Right hindlimb (tissue), 1 donor: ENCODE measurements at regions not wholly inside any gene's neighbourhood (a gene's known extent, or its start where the extent isn't known, plus 50 kb on each side); places are given as distances from the start of the nearest gene placed in this dataset.
"Not testable (repeated sequence)": the region's sequence is repeated elsewhere in the genome, so short reads cannot be mapped to it uniquely, and the experiment has no call there.

Experiments
- DNase-seq: peaks from one replicate; pipeline ENCODE4 v3.0.0-alpha.2; 2018

DNA sequence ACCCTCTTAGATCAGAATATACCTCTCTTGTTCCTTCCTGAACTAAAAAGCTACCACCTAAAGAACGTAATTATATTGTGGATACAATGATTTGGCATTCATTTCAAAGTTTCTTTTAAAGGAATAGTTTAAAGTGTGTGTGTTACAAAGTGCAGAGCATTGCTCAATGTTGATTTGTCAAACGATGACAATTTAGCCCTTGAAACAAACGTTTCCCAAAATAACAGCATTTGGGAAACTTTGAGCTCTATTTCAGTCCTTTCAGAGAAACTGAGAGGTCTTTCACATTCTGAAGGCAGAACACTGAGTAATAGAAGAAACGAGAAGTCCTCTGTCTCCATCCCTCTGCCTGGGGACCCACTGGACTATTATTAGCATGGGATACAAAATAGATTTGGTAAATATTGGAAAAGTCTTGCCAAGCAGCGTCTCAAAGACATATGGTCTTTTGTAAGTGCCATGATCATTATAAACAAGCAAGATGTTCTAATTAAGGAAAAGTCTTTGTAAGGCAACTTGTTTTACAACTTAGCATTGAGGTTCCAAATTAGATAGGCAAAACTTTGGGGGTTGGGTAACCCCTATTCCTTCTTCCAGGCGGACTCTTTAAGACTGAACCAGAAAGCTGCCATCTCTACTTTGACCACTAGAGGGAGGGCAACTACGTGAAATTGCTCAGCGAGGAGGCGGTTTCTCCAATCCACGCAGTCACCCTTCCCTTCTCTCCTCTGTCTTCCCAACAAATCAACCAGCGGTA lies 208.8 kb downstream of the RNF144B start:
- peak; percentile 67 for DNase-seq

DNA sequence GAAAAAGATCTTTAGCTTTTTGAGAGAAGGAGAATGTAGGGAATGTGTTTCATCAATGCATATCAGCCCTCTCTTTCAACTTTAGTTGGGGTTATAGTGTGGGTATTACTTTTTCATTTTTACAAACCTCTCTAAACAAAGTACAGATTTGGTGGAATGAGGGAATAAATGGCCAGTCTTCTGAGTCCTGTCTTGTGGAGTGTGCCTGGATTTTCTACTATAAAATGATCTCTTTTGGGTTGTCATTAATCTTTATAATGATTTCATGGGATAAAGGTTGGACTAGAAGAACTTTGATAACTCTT lies 209.3 kb downstream of the RNF144B start:
- no peak for DNase-seq

DNA sequence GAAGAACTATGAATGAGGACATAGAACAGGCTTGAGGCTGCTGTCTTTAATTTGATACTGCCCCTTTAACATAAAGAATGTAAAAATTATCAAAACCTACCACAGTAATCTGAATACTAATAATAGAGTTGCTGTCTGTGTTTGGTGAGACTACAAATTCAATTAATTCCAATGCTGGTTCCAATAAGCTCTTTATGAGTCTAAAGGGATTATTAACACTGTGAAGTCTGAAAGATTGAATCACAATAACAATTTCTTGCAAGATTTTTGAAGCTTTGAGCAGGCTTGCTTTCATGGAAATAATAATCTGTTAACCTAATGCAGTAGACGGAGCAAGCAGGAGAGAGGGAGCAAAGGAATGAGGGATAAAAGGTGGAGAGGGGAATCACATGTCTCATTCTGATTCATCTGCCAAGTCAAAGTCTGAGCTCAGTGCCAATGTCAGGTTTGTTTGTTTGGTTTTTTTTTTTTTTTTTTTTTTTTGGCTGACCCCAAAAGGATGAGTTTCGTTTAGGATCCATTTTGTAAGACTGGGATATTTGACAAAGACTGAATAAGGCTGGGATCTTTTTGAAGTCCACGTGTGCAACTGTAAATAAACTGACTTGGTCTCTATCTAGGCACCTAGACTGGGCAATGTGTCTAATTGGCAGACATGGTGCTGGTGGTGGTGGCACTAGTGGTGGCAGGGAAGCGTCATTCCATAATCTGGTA lies 211.6 kb downstream of the RNF144B start:
- no peak for DNase-seq

DNA sequence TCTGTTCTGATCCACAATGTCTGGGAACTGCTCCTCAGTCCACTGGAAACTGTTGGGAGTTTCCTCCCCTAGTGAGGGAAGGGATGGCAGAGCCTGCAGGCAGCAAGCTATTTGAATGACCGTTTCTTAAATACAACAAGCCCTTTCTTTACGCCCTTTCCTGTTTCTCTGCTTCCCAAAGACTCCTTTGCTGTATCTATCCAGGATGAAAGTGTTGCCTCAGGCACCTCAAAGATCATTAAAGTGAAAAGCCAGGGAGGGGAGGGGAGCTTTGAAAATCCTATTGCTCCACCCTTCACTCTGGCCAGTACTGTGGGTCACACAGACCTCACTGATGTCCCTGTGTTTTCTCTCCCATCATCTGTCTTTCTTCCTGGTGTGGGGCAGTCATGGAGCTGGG lies 213.1 kb downstream of the RNF144B start:
- DNase-seq: no peak

DNA sequence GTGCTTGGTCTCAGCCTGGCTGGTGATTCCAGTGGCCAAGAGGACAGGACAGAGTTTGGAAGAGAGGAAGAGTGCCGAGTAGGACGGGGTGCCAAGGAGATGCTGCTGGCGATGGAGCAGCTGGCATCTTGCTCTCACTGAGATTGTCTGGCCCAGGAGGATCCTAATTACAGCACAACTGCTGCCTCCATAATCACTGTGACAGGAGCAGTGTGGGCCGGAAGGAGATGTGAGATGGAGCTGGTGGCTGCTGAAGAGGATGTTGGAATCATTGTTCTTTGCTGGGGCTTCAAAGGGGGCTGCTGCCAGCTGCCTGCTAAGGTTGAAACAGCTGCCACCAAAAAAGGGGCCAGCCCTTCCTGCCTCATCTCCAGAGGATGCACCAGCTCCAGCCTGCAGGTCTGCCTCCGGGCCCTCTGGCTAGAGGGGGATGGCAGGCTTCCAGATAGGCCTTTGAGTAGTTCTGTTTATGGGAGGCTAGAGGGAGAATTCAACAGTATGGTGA lies 214.4 kb downstream of the RNF144B start:
- no peak for DNase-seq

DNA sequence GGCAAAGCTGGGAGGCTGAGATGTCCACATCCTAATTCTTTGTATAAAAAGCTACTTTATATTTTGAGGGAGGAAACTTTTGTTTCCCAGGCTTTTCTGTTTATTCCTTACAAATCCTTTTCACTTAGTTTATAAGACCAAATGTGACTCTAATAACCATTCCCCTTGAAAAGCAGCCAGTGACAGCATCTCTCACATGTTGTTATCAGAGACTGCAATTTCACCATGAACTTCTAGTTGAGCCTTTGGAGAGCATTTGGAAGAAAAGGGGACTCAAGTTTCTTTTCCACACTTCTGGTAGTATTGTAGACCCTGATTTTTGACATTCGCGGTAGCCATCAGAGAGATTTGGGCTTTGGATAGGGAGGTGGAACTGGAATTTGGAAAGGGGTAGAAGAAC lies 215.8 kb downstream of the RNF144B start:
- no peak for DNase-seq

DNA sequence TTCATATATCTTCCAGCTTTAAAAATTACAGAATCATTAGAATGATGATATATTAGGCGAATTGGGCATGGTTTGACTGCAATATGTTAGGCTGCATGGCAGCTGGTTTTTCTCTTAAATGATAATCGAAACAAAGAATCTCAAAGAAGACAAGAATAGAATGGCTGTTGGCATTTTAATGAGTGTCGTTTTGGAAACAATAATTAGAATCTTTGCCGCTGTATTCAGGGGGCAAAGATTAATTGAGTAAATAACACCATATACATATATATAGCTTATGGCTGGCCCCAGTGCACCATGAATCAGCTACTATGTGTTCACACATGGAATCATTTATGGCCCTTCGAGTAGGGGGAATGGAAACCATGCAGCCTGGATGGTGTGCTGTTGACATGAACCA lies 216.2 kb downstream of the RNF144B start:
- DNase-seq: no peak

DNA sequence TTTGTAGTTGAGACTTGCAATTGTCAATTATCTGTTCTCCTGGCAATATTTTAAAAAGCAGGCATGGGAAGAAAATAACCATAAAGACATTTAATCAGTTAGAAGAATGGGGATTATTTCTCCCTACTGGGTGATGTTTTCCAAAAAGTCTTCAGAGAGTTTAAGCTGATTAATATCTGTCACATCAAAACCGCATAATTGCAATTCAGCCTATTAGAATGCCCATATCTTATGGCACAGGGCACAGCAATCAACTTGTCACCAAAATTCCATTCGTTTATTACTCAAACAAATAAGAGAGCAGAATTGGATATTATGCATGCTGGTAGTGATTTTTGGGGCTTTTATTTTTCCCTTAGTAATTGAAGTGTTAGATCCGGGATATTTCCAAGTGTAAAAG lies 218.7 kb downstream of the RNF144B start:
- DNase-seq: no peak

DNA sequence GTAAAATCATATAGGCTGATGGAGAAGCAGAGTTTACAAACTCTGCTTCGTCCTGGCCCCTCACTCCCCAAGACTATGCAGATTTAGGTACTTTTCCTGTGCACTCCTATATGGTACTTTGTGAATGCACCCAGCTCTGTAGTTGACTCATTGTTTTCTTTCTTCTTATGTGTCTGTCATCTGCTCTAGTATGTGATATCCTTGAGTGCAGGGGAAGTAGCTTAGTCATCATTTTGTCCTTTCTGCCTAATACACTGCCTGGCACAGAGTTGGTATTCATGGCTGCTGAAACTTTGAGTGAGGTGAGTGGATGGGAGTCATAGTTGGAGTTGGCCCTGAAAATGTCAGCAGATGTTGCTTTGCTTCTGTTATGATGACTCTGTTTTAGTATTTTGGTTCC lies 222.6 kb downstream of the RNF144B start:
- no peak for DNase-seq

DNA sequence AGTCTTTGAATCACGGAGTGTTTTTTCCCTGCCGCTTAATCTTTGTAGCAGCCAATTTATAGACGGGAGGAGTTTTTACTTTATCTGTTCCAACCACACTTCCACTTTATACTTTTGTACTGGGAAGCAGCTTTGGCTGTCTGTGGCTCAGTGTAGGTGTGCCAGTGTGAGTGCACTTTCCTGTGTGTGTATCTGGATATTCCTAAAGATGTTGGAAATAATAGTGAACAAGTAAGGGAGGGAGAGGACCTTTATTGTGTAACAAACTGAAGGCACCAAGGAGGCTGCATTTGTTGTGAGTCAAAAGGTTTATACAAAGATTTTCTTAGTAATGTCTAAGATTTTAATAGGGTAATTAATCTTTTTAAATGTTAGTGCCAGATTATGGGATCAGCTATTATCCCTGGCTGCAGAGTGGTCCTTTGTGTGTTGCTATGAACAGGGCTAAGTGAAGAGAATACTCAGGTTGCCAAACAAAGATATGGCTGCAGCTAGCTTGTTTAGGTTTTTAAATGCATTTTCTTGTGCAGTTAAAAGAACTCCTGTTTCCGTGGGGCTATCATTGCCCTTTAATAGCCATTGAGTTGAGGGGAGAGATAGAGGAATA lies 226.3 kb downstream of the RNF144B start:
- DNase-seq: no peak

DNA sequence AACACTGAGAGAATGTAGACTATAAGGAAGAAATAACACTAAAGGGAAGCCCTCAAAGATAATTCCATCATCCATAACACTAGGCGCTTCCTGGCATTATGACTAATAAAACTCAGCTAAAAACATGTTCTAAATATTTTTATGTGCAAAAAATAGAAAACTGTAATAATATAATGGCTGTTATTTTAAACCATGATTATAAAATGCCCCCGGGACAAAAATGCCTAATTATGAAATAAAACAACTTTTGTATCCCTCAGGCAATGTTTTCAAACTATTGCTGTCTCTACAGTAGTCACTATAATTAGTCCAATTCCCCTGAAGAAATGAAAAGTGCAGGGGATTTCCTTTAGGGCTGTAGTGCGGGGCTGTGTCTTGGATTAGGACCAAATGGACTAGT lies 242.4 kb downstream of the RNF144B start:
- DNase-seq: no peak

DNA sequence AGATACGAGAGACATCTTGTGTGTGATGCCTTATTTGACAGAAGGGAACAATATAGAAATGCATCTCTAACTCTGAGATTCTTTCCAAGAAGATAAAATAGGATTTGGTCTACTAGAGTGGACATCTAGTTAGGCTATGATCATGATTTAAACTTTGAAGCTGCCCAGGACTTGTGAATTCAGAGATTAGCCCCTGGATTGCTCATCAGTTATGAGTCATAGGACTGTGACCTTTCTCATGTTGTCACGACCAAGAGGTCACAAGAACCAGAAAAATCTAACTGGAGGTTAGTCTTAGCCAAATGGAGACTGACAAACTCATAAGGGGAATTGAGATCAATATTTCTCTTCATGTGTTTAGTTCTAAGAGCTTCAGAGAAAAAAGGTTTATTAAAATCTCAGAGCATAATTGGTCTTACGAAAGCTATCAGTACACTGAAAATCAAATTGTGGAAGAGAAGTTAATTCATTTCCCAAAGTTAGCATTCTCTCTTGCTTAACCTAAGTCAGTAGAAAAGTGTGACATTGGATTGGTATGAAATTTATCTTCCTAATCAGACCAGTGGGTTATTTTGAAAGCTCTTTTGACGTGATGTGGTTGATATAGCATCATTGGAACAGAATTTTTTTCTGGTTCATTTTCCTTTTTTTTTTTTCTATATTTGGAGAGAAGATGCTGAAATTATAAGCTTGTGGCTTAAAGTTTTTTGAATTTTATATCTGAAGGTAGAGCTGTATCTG lies 245.7 kb downstream of the RNF144B start:
- no peak for DNase-seq

DNA sequence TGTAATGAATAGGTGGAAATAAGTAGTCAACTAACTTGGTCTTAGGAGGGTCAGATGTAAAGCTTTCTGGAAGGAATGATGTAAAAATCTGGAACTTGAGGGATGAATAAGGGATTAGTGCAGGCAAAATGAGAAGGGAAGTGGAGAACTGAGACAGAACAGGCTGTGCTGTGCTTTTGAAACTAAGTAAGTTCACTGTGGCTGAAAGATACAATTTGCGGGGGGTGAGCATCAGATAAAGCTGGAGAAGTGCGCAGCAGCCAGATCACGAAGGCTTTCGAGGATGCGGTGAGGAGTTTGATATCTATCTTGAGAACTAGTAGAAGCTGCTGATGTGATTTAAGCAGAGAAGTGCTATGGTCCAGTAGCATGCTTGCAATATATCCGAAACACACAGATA lies 247.8 kb downstream of the RNF144B start:
- DNase-seq: no peak

DNA sequence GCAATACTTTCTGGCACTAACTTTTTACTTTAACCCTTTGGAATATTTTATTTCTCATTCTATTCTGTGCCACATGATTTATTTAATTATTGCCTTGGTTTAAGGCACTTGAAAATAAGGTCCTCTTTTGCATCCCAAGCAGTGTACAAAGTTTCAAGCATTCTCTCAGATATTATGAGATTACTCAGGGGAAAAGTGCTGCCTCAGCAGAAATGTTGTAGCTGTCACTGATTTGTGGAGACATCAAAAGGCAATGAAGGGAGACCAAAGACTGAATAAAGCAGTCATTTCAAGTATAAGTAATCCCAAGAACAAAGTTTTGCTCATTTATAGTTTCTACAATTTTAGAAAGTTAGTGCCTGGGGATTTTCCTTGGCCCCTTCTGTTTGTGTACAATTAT lies 253.0 kb downstream of the RNF144B start:
- DNase-seq: no peak

DNA sequence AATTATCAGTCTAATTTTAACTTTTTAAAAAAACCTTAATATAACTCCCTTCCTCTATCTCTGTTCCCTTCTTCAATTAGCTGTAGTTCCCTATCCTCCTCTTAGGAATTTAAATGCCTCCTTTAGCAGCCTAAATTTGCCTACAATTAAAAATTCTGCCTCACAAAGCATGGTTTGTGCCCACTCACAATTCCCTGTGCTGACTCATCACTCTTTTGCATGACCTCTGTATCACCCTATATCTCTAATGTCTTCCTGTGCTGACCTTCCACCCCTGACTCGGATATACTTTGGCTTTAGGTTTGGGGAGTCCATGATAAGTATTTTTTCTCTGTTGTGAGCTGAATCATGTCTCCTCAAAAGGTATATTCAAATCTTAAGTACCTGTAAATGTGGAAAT lies 253.6 kb downstream of the RNF144B start:
- no peak for DNase-seq

DNA sequence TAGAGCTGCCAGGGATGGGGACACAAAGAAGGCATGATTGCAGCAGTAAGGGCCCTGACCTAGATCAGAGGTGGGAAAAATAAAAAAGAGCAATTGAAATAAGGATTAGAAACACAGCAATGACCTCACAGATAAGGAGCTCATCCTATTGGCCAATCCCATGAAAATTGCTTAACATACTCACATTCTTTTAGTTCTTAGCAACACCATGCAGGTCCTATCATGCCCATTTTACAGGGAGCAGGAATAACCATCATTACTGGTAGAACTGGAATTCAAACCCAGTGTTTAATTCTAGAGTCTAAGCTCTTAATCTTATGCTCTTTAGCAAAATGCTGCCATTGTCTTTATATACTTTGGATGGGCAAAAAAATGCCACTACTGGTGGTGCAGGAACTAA lies 267.7 kb downstream of the RNF144B start:
- no peak for DNase-seq

DNA sequence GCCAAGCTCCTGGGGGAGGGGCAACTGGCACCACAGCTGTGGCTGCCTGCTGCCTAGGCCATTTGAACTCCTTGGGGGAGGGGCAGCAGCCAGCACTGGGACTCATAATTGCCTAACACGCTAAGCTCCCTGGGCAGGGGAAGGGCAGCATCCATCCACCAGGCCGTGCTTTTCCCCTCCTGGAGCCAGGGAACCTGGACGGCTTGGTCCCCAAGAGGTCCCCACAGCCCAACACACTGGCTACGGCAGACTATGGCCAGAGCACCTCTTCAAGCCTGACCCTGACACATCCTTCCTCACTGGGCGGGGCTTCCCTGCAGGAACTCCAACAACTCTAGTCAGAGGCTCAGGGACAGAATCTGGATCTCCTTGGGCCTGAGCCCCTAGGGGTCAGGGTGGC lies 269.4 kb downstream of the RNF144B start:
- DNase-seq: no peak

DNA sequence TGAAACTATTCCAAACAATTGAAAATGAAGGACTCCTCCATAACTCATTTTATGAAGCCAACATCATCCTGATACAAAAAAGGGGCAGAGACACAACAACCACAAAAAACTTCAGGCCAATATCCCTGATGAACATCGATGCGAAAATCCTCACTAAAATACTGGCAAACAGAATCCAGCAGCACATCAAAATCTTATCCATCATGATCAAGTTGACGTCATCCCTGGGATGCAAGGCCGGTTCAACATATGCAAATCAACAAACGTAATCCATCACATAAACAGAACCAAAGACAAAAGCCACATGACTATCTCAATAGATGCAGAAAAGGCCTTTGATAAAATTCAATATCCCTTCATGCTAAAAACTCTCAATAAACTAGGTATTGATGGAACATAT lies 272.8 kb downstream of the RNF144B start:
- DNase-seq: not testable (repeated sequence)

DNA sequence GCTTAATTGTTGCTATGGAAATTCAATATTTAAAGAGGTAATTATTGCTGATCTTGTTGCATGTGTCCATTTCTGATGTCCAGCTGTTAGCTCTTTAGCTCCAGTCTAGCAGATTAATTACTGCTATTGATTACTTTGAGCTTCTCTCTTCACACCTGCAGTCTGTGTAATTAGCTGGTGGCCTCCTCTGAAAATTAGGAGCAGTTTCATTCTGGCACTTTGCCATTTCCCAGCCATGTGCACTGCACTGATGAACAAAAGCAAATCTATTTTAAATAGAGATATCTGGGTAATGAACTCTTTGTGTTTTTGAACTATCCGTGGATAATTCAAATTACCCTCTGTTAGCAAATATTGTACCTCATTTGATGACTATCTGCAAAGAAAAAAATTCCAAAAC lies 275.9 kb downstream of the RNF144B start:
- no peak for DNase-seq

DNA sequence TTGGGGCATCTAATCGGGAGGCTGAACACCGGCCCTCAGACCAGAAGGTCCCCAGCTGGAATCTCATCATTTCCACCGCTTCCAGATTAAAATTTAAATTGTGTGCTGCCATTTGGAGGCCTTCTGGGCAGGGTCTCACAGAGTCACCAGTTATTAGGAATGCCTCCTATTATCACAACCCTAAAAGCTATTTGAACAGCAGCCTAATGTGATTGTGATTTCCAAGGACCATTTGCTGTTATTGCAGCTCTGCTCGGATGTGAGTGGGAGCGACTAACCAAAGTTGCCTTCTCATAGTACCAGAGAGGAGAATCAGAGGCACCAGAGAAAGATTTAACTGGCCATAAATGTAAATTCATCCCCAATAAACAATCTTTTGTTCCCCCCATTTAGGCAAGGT lies 277.3 kb downstream of the RNF144B start:
- DNase-seq: no peak

DNA sequence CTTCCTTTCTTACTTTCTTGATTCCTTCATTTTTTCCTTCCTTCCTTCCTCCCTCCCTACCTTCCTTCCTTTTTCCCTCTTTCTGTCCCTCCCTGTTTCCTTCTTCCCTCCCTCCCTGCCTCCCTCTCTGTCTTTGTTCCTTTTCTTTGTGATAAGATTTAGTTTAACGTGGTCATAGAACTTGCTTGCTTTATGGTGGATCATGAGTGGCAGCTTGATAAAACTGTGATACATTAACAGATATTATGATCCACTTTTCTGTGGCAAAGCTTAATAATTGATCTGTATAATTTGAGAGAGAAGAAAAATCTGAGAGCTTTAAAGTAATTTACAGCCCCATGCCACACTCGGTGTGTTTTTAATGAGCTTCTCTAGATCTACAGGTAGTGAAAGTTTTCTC lies 280.5 kb downstream of the RNF144B start:
- DNase-seq: no peak

DNA sequence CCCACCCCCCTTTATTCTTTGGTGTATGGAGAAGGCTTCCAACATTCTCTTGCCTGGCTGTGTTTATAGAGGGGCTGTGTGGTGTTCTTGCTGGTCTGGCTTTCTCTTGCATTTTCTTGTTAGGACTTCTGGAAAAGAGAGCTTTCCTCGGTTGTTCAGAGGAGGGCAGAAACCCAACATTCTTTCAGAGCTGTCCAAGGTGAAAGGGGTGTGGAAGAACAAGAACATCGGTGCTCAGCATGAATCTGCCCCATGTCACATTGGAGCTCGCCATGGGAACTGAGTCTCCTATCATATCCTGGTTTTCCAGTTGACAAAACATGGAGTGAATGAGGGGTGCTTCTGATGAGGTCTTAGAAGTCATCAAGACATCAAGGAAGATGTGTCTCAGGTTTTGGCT lies 281.8 kb downstream of the RNF144B start:
- DNase-seq: no peak

DNA sequence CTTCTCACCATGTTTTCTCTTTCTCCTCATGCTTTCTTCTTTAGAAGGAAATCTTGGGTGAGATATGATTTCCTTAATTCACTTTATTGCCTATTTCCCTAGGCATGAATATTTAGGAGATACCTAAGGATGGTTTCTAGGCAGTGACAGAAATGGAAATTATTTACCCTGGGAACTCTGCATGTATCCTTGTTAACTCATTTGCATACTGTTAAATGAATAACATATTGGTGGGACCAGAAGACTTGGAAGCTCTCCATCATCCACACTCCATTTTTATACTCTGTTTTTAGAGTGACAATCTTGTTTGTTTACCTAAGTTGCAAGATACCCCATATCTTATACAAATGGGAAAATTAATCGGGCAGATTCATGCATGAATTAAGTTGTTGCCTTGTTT lies 285.7 kb downstream of the RNF144B start:
- no peak for DNase-seq

DNA sequence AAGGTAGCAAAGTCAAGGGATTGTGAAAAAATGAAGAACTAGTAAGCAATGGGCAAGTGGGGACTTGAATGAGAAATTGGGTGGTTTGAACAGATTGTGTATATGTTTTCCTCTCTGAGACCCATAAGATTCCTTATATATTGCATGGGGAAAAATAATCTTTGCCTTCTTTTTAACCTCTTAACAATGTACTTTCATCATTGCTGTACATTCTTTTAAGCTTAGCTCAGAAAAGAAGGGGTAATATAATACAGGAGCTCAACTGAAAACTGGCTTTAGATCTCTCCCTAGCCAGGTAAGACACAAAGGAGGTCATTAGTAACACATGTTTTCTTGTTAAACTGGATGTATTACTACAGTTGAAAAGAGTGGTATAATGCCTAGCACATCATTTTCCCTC lies 287.2 kb downstream of the RNF144B start:
- DNase-seq: no peak
